ENCODE measurements at regions not wholly inside any gene's neighbourhood (a gene's known extent, or its start where the extent isn't known, plus 50 kb on each side); places are given as distances from the start of the nearest gene placed in this dataset.

DNA sequence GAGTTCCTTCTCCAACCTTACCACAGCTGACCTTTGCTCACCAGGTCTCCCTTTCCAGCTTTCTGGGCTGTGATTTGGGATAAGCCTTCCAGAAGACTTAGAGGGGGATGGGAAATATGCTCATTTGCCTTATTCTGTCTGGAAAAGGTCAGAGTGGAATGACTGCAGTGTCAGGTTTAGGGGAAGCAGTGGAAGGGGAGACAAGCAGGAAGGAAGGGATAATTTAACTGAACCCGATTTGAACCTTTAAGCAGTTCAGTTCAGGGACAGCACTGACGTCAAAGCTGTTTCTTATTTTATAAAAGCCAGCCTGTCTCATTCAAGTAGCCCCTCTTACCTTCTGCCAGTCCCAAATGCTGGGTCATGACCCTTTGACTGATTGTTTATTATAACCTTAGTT, 418.4 kb upstream of the RARB start (continued):
- TF ChIP-seq ZNF366 (tag by site-specific recombination; conservative IDR thresholded peaks at IDR 0.05): no peak
- TF ChIP-seq, protein P1, sequence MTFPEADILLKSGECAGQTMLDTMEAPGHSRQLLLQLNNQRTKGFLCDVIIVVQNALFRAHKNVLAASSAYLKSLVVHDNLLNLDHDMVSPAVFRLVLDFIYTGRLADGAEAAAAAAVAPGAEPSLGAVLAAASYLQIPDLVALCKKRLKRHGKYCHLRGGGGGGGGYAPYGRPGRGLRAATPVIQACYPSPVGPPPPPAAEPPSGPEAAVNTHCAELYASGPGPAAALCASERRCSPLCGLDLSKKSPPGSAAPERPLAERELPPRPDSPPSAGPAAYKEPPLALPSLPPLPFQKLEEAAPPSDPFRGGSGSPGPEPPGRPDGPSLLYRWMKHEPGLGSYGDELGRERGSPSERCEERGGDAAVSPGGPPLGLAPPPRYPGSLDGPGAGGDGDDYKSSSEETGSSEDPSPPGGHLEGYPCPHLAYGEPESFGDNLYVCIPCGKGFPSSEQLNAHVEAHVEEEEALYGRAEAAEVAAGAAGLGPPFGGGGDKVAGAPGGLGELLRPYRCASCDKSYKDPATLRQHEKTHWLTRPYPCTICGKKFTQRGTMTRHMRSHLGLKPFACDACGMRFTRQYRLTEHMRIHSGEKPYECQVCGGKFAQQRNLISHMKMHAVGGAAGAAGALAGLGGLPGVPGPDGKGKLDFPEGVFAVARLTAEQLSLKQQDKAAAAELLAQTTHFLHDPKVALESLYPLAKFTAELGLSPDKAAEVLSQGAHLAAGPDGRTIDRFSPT (tag by site-specific recombination; IDR thresholded peaks at IDR 0.05): no peak
- TF ChIP-seq, protein P2, sequence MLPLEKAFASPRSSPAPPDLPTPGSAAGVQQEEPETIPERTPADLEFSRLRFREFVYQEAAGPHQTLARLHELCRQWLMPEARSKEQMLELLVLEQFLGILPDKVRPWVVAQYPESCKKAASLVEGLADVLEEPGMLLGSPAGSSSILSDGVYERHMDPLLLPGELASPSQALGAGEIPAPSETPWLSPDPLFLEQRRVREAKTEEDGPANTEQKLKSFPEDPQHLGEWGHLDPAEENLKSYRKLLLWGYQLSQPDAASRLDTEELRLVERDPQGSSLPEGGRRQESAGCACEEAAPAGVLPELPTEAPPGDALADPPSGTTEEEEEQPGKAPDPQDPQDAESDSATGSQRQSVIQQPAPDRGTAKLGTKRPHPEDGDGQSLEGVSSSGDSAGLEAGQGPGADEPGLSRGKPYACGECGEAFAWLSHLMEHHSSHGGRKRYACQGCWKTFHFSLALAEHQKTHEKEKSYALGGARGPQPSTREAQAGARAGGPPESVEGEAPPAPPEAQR (tag by site-specific recombination; IDR thresholded peaks at IDR 0.05): no peak
- TF ChIP-seq ZNF311 (tag by site-specific recombination; IDR thresholded peaks at IDR 0.05; ENCODE audit: borderline replicate concordance): no peak
- TF ChIP-seq HOXD13 (CRISPR knock-in tag; IDR thresholded peaks at IDR 0.05; ENCODE audit: borderline replicate concordance): no peak

DNA sequence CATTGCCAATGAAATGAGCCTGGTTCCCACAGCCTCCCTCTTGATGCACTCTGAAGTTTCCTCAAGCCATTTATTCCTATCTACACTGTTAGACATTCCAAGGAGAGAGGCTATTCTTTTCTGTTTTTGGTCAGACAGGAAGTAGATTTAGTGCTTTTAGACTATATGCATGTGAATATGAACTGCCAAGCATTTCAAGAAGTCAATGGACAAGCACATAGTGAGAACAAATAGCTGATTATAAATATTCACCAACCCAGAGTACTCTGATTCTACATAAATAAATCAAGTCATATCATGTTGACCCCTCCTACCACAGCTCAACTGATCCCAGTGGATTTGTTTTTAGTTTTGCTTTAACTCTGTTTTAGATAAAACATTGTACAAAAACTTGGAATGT, 412.5 kb upstream of the RARB start:
- Histone ChIP-seq H3K9me3 (ENCODE audit: control insufficient read depth, insufficient read depth, low read depth, low read length) (no peaks in the 10 kb centered on the region), H3K36me3 (ENCODE audit: control insufficient read depth in 2 of 2, insufficient read depth in 1 of 2, low read length in 2 of 2) (no peaks in the 10 kb centered on the region), H3K27ac (ENCODE audit: extremely low read depth, low read depth, low read length) (no peak overlapping the region), H3K4me1 (ENCODE audit: control insufficient read depth, insufficient read depth, low read length) (no peaks in the 10 kb centered on the region), H3K4me3 (ENCODE audit: low read depth, low read length) (no peak overlapping the region)
- no peak for TF ChIP-seq EGR2 (tag by site-specific recombination; IDR thresholded peaks at IDR 0.05; ENCODE audit: low read depth)
- no peak for TF ChIP-seq WT1 (tag by site-specific recombination; IDR thresholded peaks at IDR 0.05)
- TF ChIP-seq, protein P3, sequence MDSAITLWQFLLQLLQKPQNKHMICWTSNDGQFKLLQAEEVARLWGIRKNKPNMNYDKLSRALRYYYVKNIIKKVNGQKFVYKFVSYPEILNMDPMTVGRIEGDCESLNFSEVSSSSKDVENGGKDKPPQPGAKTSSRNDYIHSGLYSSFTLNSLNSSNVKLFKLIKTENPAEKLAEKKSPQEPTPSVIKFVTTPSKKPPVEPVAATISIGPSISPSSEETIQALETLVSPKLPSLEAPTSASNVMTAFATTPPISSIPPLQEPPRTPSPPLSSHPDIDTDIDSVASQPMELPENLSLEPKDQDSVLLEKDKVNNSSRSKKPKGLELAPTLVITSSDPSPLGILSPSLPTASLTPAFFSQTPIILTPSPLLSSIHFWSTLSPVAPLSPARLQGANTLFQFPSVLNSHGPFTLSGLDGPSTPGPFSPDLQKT (IDR thresholded peaks at IDR 0.05; ENCODE audit: borderline replicate concordance, low read depth, low read length): no peak
- no peak for TF ChIP-seq ZEB2 (tag by site-specific recombination; IDR thresholded peaks at IDR 0.05)
- ChIA-PET CTCF (interaction anchor here (0.8 kb wide), 1 partner anchor 18 kb away, joined by 3 read pairs; no protein-coding TSS in a partner anchor), POLR2A (no interaction called here)

DNA sequence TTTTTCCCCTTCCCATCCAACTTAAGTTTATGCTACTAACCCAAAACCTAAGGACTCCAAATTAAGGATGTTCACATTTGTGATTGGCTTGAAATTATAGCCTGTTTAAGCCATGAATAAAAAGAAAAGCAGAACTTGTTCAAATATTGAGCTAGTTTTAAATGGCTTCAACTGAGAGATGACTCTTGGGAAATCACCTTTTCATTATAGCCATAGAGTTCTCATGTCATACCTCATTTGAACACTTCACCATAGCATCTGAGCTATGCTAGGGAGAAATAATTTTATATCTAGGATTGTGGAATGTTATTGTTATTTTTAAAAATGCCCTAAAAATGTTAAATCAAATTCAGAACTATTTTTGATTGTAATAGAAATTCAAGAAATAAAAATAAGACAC, 409.2 kb upstream of the RARB start:
- Histone ChIP-seq H3K36me3 (ENCODE audit: control insufficient read depth in 2 of 2, insufficient read depth in 1 of 2, low read length in 2 of 2) (no peaks in the 10 kb centered on the region), H3K27ac (ENCODE audit: extremely low read depth, low read depth, low read length) (no peak overlapping the region), H3K4me3 (ENCODE audit: low read depth, low read length) (no peak overlapping the region), H3K9me3 (ENCODE audit: control insufficient read depth, insufficient read depth, low read depth, low read length) (no peaks in the 10 kb centered on the region), H3K4me1 (ENCODE audit: control insufficient read depth, insufficient read depth, low read length) (no peaks in the 10 kb centered on the region)
- ChIA-PET POLR2A (no interaction called here), CTCF (interaction anchor here (0.7 to 1.8 kb wide), 2 partner anchors 14 to 636 kb away, joined by 3 to 10 read pairs; no protein-coding TSS in a partner anchor)
- TF ChIP-seq ZNF391 (tag by site-specific recombination; IDR thresholded peaks at IDR 0.05; ENCODE audit: borderline replicate concordance, low read depth): no peak
- TF ChIP-seq, protein P4, sequence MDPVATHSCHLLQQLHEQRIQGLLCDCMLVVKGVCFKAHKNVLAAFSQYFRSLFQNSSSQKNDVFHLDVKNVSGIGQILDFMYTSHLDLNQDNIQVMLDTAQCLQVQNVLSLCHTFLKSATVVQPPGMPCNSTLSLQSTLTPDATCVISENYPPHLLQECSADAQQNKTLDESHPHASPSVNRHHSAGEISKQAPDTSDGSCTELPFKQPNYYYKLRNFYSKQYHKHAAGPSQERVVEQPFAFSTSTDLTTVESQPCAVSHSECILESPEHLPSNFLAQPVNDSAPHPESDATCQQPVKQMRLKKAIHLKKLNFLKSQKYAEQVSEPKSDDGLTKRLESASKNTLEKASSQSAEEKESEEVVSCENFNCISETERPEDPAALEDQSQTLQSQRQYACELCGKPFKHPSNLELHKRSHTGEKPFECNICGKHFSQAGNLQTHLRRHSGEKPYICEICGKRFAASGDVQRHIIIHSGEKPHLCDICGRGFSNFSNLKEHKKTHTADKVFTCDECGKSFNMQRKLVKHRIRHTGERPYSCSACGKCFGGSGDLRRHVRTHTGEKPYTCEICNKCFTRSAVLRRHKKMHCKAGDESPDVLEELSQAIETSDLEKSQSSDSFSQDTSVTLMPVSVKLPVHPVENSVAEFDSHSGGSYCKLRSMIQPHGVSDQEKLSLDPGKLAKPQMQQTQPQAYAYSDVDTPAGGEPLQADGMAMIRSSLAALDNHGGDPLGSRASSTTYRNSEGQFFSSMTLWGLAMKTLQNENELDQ (tag by site-specific recombination; IDR thresholded peaks at IDR 0.05; ENCODE audit: low read depth): no peak
- TF ChIP-seq ZBTB1 (tag by site-specific recombination; IDR thresholded peaks at IDR 0.05): no peak
- TF ChIP-seq MYNN (tag by site-specific recombination; IDR thresholded peaks at IDR 0.05; ENCODE audit: borderline replicate concordance): no peak
- no peak for TF ChIP-seq ZNF416 (tag by site-specific recombination; IDR thresholded peaks at IDR 0.05)
- no peak for TF ChIP-seq ZEB2 (tag by site-specific recombination; IDR thresholded peaks at IDR 0.05)
- no peak for TF ChIP-seq ZNF366 (tag by site-specific recombination; conservative IDR thresholded peaks at IDR 0.05)
- no peak for TF ChIP-seq ZNF555 (tag by site-specific recombination; conservative IDR thresholded peaks at IDR 0.05)
- TF ChIP-seq, protein P5, sequence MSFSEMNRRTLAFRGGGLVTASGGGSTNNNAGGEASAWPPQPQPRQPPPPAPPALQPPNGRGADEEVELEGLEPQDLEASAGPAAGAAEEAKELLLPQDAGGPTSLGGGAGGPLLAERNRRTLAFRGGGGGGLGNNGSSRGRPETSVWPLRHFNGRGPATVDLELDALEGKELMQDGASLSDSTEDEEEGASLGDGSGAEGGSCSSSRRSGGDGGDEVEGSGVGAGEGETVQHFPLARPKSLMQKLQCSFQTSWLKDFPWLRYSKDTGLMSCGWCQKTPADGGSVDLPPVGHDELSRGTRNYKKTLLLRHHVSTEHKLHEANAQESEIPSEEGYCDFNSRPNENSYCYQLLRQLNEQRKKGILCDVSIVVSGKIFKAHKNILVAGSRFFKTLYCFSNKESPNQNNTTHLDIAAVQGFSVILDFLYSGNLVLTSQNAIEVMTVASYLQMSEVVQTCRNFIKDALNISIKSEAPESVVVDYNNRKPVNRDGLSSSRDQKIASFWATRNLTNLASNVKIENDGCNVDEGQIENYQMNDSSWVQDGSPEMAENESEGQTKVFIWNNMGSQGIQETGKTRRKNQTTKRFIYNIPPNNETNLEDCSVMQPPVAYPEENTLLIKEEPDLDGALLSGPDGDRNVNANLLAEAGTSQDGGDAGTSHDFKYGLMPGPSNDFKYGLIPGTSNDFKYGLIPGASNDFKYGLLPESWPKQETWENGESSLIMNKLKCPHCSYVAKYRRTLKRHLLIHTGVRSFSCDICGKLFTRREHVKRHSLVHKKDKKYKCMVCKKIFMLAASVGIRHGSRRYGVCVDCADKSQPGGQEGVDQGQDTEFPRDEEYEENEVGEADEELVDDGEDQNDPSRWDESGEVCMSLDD (tag by site-specific recombination; IDR thresholded peaks at IDR 0.05): no peak
- TF ChIP-seq, protein P6, sequence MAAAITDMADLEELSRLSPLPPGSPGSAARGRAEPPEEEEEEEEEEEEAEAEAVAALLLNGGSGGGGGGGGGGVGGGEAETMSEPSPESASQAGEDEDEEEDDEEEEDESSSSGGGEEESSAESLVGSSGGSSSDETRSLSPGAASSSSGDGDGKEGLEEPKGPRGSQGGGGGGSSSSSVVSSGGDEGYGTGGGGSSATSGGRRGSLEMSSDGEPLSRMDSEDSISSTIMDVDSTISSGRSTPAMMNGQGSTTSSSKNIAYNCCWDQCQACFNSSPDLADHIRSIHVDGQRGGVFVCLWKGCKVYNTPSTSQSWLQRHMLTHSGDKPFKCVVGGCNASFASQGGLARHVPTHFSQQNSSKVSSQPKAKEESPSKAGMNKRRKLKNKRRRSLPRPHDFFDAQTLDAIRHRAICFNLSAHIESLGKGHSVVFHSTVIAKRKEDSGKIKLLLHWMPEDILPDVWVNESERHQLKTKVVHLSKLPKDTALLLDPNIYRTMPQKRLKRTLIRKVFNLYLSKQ (tag by site-specific recombination; IDR thresholded peaks at IDR 0.05; ENCODE audit: borderline replicate concordance): no peak
- TF ChIP-seq SP7 (tag by site-specific recombination; IDR thresholded peaks at IDR 0.05): no peak
- TF ChIP-seq ZNF174 (tag by site-specific recombination; IDR thresholded peaks at IDR 0.05): no peak

All from HEK293 (cell line).